ENCODE measurements at regions not wholly inside any gene's neighbourhood (a gene's known extent, or its start where the extent isn't known, plus 50 kb on each side); places are given as distances from the start of the nearest gene placed in this dataset.
A peak's percentile ranks its signal among the peaks of the same experiment; 100 is the strongest.

DNA sequence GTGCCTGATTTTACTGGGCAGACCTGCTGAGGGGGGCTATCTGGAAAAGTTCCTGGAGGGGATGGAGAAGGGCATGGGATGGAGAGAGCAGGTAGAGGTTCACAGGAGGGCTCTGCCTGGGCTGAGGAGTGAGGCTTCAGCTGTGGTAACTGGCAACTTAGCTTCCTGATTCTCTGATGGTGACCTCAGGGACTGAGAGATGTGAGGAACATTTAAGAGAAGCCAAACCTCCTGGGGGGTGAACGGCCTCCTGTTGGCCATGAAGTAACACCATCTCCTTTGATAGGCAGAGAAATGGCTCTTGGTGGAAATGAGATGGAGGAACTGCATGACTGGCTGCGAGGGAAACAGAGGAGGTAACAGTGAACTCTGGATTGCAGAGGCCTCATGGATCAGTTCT lies 97.3 kb upstream of the ROPN1 start:
- Histone ChIP-seq H3K4me3 (ENCODE audit: low read depth in 1 of 5, low read length in 5 of 5) (no peak overlapping the region), H3K4me1 (ENCODE audit: control insufficient read depth in 5 of 5, insufficient read depth in 5 of 5, low read length in 5 of 5) (peaks cover 3 to 9% (median 7%) of the 10 kb centered on the region in 5 donors), H3K9me3 (ENCODE audit: control insufficient read depth in 5 of 5, low read length in 5 of 5) (no peaks in the 10 kb centered on the region), H3K27me3 (ENCODE audit: control insufficient read depth in 5 of 5, insufficient read depth in 4 of 5, low read length in 5 of 5) (no peaks in the 10 kb centered on the region), H3K36me3 (ENCODE audit: control insufficient read depth in 5 of 5, insufficient read depth in 5 of 5, low read length in 5 of 5) (no peaks in the 10 kb centered on the region), H3K27ac (ENCODE audit: low read depth, low read length) (no peak overlapping the region), H3K9ac (ENCODE audit: low read length in 5 of 5) (no peak overlapping the region)

DNA sequence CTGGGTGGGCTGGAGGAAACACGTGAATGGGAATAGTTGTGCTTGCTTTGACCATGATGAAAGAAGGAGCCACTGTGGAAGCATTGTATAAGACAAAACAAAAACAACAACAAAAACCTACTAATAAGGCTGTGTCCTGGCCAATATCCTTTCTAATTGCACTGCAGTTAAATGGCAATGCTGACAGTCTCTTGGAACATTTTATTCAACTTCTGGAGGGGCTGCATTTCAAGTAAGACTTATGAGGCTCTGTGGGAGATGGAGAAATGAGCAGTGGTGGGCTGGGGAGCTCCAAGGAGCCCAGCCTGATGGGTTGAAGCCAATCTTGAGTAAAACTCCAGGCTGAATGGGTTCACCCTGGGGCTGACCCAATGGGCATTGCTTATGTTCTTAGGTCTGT lies 99.8 kb upstream of the ROPN1 start:
- Histone ChIP-seq H3K4me3 (ENCODE audit: low read depth in 1 of 5, low read length in 5 of 5) (no peak overlapping the region), H3K27ac (ENCODE audit: low read depth, low read length) (no peak overlapping the region), H3K27me3 (ENCODE audit: control insufficient read depth in 5 of 5, insufficient read depth in 4 of 5, low read length in 5 of 5) (no peaks in the 10 kb centered on the region), H3K9me3 (ENCODE audit: control insufficient read depth in 5 of 5, low read length in 5 of 5) (no peaks in the 10 kb centered on the region), H3K4me1 (ENCODE audit: control insufficient read depth in 5 of 5, insufficient read depth in 5 of 5, low read length in 5 of 5) (no peaks in the 10 kb centered on the region), H3K36me3 (ENCODE audit: control insufficient read depth in 5 of 5, insufficient read depth in 5 of 5, low read length in 5 of 5) (peaks cover 0 to 4% (median 0%) of the 10 kb centered on the region in 5 donors), H3K9ac (ENCODE audit: low read length in 5 of 5) (no peak overlapping the region)

DNA sequence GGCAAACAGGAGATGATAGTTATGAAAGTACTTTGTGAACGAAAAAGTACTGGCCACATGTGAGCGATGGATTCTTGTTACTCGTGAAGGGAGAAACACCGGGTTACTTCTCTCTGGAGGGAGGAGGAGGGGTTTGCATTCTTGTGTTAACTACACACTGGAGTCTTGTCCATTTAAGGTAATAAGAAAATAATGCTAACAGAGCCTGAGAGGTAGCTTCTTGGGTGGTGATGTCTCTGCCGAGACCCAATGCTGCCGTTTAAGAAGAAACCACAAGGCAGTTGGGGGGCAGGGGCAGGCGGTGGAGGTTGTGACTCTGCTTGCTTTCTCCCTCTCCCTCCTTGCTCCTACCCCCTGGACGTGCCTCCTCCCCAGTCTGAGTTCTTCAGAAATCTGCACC lies 100.9 kb upstream of the ROPN1 start:
- Histone ChIP-seq H3K4me3 (ENCODE audit: low read depth in 1 of 5, low read length in 5 of 5) (no peak overlapping the region), H3K27me3 (ENCODE audit: control insufficient read depth in 5 of 5, insufficient read depth in 4 of 5, low read length in 5 of 5) (no peaks in the 10 kb centered on the region), H3K27ac (ENCODE audit: low read depth, low read length) (no peak overlapping the region), H3K4me1 (ENCODE audit: control insufficient read depth in 5 of 5, insufficient read depth in 5 of 5, low read length in 5 of 5) (peaks cover 0 to 3% (median 0%) of the 10 kb centered on the region in 5 donors), H3K9ac (ENCODE audit: low read length in 5 of 5) (no peak overlapping the region), H3K9me3 (ENCODE audit: control insufficient read depth in 5 of 5, low read length in 5 of 5) (no peaks in the 10 kb centered on the region), H3K36me3 (ENCODE audit: control insufficient read depth in 5 of 5, insufficient read depth in 5 of 5, low read length in 5 of 5) (peaks cover 0 to 4% (median 0%) of the 10 kb centered on the region in 5 donors)

DNA sequence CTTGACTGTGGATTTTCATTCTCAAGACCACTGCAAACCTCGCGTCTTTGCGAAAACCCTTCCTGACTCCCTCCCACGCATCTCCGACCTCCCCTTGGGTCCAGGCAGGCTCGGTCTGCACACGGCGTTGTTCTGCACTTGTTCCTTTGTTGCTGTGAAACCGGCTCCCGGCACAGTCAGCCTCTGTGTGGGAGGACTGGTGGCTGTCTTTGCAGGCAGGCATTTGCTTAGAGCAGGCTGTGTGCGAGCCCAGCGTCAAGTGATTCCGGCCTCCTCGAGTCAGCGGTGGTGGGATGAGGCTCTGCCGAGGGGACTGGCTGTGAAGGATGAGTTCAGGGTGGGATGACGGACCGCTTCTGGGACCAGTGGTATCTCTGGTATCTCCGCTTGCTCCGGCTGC lies 102.6 kb upstream of the ROPN1 start:
- H3K27me3 ChIP-seq (ENCODE audit: control insufficient read depth in 5 of 5, insufficient read depth in 4 of 5, low read length in 5 of 5): no peaks in the 10 kb centered on the region
- no peak overlapping the region for H3K27ac ChIP-seq (ENCODE audit: low read depth, low read length)
- no peak overlapping the region for H3K4me3 ChIP-seq (ENCODE audit: low read depth in 1 of 5, low read length in 5 of 5)
- H3K4me1 ChIP-seq (ENCODE audit: control insufficient read depth in 5 of 5, insufficient read depth in 5 of 5, low read length in 5 of 5): peaks cover 0 to 3% (median 0%) of the 10 kb centered on the region in 5 donors
- no peaks in the 10 kb centered on the region for H3K9me3 ChIP-seq (ENCODE audit: control insufficient read depth in 5 of 5, low read length in 5 of 5)
- H3K9ac ChIP-seq (ENCODE audit: low read length in 5 of 5): no peak overlapping the region
- H3K36me3 ChIP-seq (ENCODE audit: control insufficient read depth in 5 of 5, insufficient read depth in 5 of 5, low read length in 5 of 5): peaks cover 0 to 4% (median 0%) of the 10 kb centered on the region in 5 donors

DNA sequence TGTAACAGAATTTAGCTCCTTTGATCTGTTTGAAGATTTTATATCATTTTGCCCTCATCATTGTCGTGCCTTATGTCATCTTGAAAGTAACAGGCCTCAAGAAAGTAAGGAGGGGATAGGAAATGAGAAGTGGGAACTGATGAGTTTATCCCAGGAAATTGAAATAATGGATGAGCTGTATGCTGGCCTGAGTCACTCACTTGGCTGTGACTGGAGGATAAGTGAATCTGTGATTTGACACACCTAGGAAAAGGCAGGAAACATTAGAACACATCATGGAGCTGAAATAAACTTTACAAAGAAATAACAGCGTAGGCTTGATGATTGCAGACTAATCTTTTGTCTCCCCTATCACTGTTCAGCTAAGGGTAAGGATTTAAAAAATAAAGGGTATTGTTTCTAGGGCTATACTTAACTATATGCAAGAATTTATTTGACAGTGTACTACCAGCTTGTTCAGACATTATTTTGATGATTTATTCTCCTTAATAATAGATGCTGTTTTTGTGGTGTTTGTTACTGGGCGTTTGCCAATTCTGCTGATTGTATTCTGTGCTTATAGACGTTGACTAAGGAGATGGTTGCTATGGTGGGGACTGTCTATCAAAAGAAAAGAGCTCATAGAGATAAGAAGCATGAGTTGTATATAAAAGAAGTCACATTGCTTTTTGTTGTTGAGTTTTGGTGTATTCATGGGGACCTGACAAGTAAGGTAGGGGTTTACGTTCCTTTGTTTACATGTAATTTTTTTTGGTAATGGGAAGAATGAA lies 105.6 kb upstream of the ROPN1 start:
- Histone ChIP-seq H3K36me3 (ENCODE audit: control insufficient read depth in 5 of 5, insufficient read depth in 5 of 5, low read length in 5 of 5) (peaks cover 0 to 4% (median 0%) of the 10 kb centered on the region in 5 donors), H3K4me3 (ENCODE audit: low read depth in 1 of 5, low read length in 5 of 5) (no peak overlapping the region), H3K9ac (ENCODE audit: low read length in 5 of 5) (no peak overlapping the region), H3K4me1 (ENCODE audit: control insufficient read depth in 5 of 5, insufficient read depth in 5 of 5, low read length in 5 of 5) (peaks cover 0 to 3% (median 0%) of the 10 kb centered on the region in 5 donors), H3K9me3 (ENCODE audit: control insufficient read depth in 5 of 5, low read length in 5 of 5) (no peaks in the 10 kb centered on the region), H3K27me3 (ENCODE audit: control insufficient read depth in 5 of 5, insufficient read depth in 4 of 5, low read length in 5 of 5) (no peaks in the 10 kb centered on the region), H3K27ac (ENCODE audit: low read depth, low read length) (no peak overlapping the region)

DNA sequence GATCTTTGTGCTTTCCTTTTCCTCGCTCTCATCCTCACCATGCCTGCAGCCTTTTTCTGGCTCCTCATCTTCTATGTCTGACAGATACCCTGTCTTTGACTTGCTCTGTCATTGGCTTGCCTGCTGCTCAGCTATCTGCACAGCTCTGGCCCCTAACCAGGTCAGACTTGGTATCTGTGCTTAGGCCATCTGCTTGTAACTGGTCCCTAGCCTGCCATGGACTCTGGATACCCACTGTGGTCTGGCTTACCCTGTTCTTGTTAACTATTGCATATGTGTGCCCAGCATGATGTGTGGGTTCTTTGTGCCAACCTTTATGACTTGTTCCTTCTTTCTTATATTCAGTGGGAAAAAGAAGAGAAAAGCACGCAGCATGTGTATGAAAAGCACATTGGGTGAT lies 109.7 kb upstream of the ROPN1 start:
- H3K36me3 ChIP-seq (ENCODE audit: control insufficient read depth in 5 of 5, insufficient read depth in 5 of 5, low read length in 5 of 5): no peaks in the 10 kb centered on the region
- no peaks in the 10 kb centered on the region for H3K9me3 ChIP-seq (ENCODE audit: control insufficient read depth in 5 of 5, low read length in 5 of 5)
- peaks cover 0 to 6% (median 0%) of the 10 kb centered on the region in 5 donors for H3K4me1 ChIP-seq (ENCODE audit: control insufficient read depth in 5 of 5, insufficient read depth in 5 of 5, low read length in 5 of 5)
- no peak overlapping the region for H3K9ac ChIP-seq (ENCODE audit: low read length in 5 of 5)
- H3K27ac ChIP-seq (ENCODE audit: low read depth, low read length): no peak overlapping the region
- H3K4me3 ChIP-seq (ENCODE audit: low read depth in 1 of 5, low read length in 5 of 5): no peak overlapping the region
- H3K27me3 ChIP-seq (ENCODE audit: control insufficient read depth in 5 of 5, insufficient read depth in 4 of 5, low read length in 5 of 5): no peaks in the 10 kb centered on the region

DNA sequence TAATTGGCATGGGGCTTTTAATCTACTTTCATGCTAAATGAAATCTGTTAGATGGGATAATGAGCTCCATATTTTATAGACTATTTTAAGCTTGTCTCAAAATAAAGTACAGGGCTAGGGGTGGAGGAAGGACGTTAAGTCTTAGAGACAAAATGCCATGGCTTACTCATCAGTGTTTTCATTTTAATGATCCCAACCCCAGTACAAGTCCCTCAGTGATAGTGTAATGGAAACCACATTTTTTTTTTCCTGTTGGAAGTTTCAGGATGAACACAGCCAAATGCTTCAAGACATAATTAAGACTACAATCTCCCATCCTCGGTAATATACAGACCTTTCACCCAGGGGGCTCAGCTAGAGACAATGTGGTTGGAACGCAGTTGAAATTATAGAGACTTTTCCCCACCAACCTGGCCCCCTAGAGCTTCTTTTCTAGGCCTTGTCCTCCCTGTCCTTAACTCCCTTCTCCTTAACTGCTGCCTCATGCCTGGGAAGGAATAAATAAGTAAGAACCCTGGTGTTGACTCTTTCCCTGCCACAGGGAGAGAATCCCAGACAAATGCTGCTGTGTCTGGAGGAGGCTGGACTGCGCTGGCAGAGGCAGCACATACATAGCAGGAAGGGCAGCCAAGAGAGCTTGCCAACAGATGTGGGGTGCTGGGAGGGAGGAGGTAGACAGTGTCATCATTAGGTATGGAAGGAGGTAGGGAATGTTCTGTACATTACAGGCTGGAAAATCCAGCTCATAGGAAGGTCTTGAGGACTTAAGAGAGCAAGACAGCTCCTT lies 115.4 kb upstream of the ROPN1 start:
- no peaks in the 10 kb centered on the region for H3K27me3 ChIP-seq (ENCODE audit: control insufficient read depth in 5 of 5, insufficient read depth in 4 of 5, low read length in 5 of 5)
- no peaks in the 10 kb centered on the region for H3K9me3 ChIP-seq (ENCODE audit: control insufficient read depth in 5 of 5, low read length in 5 of 5)
- no peak overlapping the region for H3K4me3 ChIP-seq (ENCODE audit: low read depth in 1 of 5, low read length in 5 of 5)
- no peaks in the 10 kb centered on the region for H3K36me3 ChIP-seq (ENCODE audit: control insufficient read depth in 5 of 5, insufficient read depth in 5 of 5, low read length in 5 of 5)
- peaks cover 0 to 26% (median 12%) of the 10 kb centered on the region in 5 donors for H3K4me1 ChIP-seq (ENCODE audit: control insufficient read depth in 5 of 5, insufficient read depth in 5 of 5, low read length in 5 of 5)
- peak overlapping the region; percentile 2 for H3K27ac ChIP-seq (ENCODE audit: low read depth, low read length)
- H3K9ac ChIP-seq (ENCODE audit: low read length in 5 of 5): no peak overlapping the region

DNA sequence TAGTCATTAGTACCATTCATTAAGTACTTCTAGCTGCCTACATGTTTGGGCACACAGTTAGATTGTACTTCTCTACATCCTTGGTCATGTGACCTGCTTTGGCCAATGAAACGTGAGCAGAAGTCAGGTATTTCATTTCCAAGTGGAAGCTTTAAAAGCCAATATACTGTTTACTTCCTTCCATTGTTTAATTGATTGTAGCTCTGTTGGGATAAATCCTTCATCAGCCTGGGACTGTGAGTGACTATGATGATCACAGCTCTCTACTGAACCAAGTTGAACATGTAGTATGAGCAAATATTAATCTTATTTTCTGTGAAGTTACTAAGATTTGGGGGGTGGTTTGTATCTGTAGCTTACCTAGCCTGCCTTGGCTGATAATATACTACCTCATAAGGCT lies 116.5 kb upstream of the ROPN1 start:
- Histone ChIP-seq H3K36me3 (ENCODE audit: control insufficient read depth in 5 of 5, insufficient read depth in 5 of 5, low read length in 5 of 5) (no peaks in the 10 kb centered on the region), H3K9me3 (ENCODE audit: control insufficient read depth in 5 of 5, low read length in 5 of 5) (no peaks in the 10 kb centered on the region), H3K27ac (ENCODE audit: low read depth, low read length) (no peak overlapping the region), H3K4me1 (ENCODE audit: control insufficient read depth in 5 of 5, insufficient read depth in 5 of 5, low read length in 5 of 5) (peaks cover 0 to 29% (median 12%) of the 10 kb centered on the region in 5 donors), H3K4me3 (ENCODE audit: low read depth in 1 of 5, low read length in 5 of 5) (no peak overlapping the region), H3K27me3 (ENCODE audit: control insufficient read depth in 5 of 5, insufficient read depth in 4 of 5, low read length in 5 of 5) (no peaks in the 10 kb centered on the region), H3K9ac (ENCODE audit: low read length in 5 of 5) (no peak overlapping the region)

DNA sequence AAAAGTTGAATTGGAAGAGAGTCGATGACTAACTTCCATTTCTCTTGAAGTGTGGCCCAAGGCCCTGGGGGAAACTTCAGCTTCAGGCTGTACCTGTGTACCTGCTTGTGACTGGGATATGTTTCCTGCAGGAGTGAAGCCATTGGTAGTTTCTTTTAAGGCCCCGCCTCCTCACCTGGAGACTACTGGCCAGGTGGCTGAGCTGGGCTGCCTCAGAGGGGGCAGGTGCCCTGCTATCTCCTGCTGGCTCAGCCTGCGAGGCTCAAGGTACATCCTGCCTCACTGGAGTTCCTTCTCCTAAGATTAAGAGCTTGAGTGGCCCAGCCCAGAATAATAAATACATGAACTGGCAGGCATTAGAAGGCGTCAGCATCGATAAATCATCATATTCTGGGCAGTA lies 121.6 kb upstream of the ROPN1 start:
- H3K36me3 ChIP-seq (ENCODE audit: control insufficient read depth in 5 of 5, insufficient read depth in 5 of 5, low read length in 5 of 5): no peaks in the 10 kb centered on the region
- no peak overlapping the region for H3K27ac ChIP-seq (ENCODE audit: low read depth, low read length)
- H3K9ac ChIP-seq (ENCODE audit: low read length in 5 of 5): no peak overlapping the region
- H3K4me1 ChIP-seq (ENCODE audit: control insufficient read depth in 5 of 5, insufficient read depth in 5 of 5, low read length in 5 of 5): peaks cover 6 to 34% (median 22%) of the 10 kb centered on the region in 5 donors
- no peak overlapping the region for H3K4me3 ChIP-seq (ENCODE audit: low read depth in 1 of 5, low read length in 5 of 5)
- no peaks in the 10 kb centered on the region for H3K9me3 ChIP-seq (ENCODE audit: control insufficient read depth in 5 of 5, low read length in 5 of 5)
- H3K27me3 ChIP-seq (ENCODE audit: control insufficient read depth in 5 of 5, insufficient read depth in 4 of 5, low read length in 5 of 5): no peaks in the 10 kb centered on the region

DNA sequence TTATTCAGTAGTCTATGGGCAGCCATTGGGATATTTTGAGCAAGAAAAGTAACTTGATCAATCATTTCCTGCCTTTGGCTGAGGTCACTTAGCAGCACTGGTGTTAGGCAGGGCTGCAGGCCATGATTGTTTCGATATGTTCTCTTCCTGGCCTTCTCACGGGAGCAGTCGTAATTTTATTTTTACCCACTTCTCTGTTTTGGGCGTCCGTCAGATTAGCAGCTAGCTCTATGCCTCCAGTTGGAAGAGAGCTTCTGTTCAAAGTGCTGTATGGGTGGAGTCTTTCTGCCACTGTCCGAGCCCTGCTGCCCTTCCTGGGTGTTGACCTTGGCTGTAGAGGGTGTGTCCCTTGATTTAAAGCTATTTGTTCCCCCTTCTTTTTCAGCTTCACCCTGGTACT lies 123.4 kb upstream of the ROPN1 start:
- peak overlapping the region in 2 of 5 donors; percentile 3 for H3K4me3 ChIP-seq (ENCODE audit: low read depth in 1 of 5, low read length in 5 of 5)

More for the DNA sequence above, 123.4 kb upstream of the ROPN1 start:
- Histone ChIP-seq H3K9me3 (ENCODE audit: control insufficient read depth in 5 of 5, low read length in 5 of 5) (no peaks in the 10 kb centered on the region), H3K27ac (ENCODE audit: low read depth, low read length) (no peak overlapping the region), H3K27me3 (ENCODE audit: control insufficient read depth in 5 of 5, insufficient read depth in 4 of 5, low read length in 5 of 5) (no peaks in the 10 kb centered on the region), H3K4me1 (ENCODE audit: control insufficient read depth in 5 of 5, insufficient read depth in 5 of 5, low read length in 5 of 5) (peaks cover 6 to 44% (median 26%) of the 10 kb centered on the region in 5 donors), H3K9ac (ENCODE audit: low read length in 5 of 5) (peak overlapping the region in 1 of 5 donors; percentile 50), H3K36me3 (ENCODE audit: control insufficient read depth in 5 of 5, insufficient read depth in 5 of 5, low read length in 5 of 5) (no peaks in the 10 kb centered on the region)
